ENCODE measurements at regions not wholly inside any gene's neighbourhood (a gene's known extent, or its start where the extent isn't known, plus 50 kb on each side); places are given as distances from the start of the nearest gene placed in this dataset.
"Not testable (repeated sequence)": the region's sequence is repeated elsewhere in the genome, so short reads cannot be mapped to it uniquely, and the experiment has no call there.

DNA sequence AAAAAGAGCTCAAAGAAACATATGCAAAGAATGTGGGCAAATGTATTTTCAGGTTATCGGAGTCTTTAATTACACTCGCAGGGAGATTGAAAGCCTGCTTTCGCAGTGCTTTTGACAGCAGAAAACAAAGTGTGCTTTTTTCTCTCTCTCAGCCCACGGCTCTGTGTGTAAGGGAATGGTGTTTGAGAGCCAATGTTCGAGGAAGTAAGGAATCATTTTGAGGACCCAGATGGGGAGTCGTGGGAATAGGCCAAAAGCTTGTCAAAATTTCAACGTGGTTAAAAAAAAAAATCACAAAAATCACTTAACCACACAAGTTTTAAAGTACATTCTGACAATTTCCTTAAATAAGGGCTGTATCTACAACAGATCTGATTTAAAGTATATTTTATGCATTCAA is 197.1 kb upstream of the IRS2 start (continued):
- TF ChIP-seq EGR1 (IDR thresholded peaks at IDR 0.05; ENCODE audit: low read depth in 2 of 2) (no peak), HNF4G (IDR thresholded peaks at IDR 0.05) (no peak), GABPA (IDR thresholded peaks at IDR 0.05 in 1 of 2, conservative IDR thresholded peaks at IDR 0.05 in 1 of 2) (no peak), FOXA2 (IDR thresholded peaks at IDR 0.05) (no peak)
- TF ChIP-seq, protein P1, sequence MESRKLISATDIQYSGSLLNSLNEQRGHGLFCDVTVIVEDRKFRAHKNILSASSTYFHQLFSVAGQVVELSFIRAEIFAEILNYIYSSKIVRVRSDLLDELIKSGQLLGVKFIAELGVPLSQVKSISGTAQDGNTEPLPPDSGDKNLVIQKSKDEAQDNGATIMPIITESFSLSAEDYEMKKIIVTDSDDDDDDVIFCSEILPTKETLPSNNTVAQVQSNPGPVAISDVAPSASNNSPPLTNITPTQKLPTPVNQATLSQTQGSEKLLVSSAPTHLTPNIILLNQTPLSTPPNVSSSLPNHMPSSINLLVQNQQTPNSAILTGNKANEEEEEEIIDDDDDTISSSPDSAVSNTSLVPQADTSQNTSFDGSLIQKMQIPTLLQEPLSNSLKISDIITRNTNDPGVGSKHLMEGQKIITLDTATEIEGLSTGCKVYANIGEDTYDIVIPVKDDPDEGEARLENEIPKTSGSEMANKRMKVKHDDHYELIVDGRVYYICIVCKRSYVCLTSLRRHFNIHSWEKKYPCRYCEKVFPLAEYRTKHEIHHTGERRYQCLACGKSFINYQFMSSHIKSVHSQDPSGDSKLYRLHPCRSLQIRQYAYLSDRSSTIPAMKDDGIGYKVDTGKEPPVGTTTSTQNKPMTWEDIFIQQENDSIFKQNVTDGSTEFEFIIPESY (IDR thresholded peaks at IDR 0.05) = no peak

DNA sequence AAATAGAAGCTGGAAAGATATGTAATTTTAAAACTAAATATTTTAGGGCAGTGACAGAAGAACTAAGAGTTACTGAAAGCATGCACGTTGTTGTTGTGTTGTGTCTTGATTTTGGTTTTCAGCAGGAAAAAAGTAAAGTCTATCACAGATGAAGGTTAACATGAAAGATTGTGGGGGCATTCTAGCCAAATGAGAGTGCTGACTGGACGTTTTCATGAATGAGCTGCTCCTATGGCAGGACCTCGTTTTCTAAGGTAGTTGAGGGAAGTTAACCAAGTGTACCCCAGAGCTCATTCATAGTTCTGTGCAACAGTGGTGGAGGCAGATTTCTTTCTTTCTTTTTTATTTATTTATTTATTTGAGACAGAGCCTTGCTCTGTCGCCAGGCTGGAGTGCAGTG is 194.6 kb upstream of the IRS2 start:
- no peak overlapping the region for H3K27ac ChIP-seq (ENCODE audit: low read depth in 1 of 2, low read length in 2 of 2)
- no peaks in the 10 kb centered on the region for H3K36me3 ChIP-seq (ENCODE audit: control insufficient read depth in 4 of 4, insufficient read depth in 3 of 4, low read depth in 1 of 4, low read length in 3 of 4)
- TF ChIP-seq EGR1 (IDR thresholded peaks at IDR 0.05; ENCODE audit: low read depth in 2 of 2) = no peak
- TF ChIP-seq YY1 (IDR thresholded peaks at IDR 0.05) = no peak
- TF ChIP-seq GABPA (IDR thresholded peaks at IDR 0.05 in 1 of 2, conservative IDR thresholded peaks at IDR 0.05 in 1 of 2) = no peak
- TF ChIP-seq, protein P1 (IDR thresholded peaks at IDR 0.05) = no peak
- TF ChIP-seq TAF1 (conservative IDR thresholded peaks at IDR 0.05) = no peak
- no peak for TF ChIP-seq HNF4A (conservative IDR thresholded peaks at IDR 0.05)
- TF ChIP-seq NR2F2 (IDR thresholded peaks at IDR 0.05) = no peak
- no peak overlapping the region for H3K9ac ChIP-seq (ENCODE audit: low read depth in 1 of 2, low read length in 2 of 2)
- H3K4me3 ChIP-seq (ENCODE audit: low read depth in 1 of 3, low read length in 3 of 3) = no peak overlapping the region
- 82% methylated on average over 4 of the region's 4 CpGs for WGBS
- no peaks in the 10 kb centered on the region for H3K9me3 ChIP-seq (ENCODE audit: control insufficient read depth in 4 of 4, low read length in 3 of 4)
- no peaks in the 10 kb centered on the region for H3K27me3 ChIP-seq (ENCODE audit: control insufficient read depth in 4 of 4, insufficient read depth in 4 of 4, low read length in 3 of 4)
- no peaks in the 10 kb centered on the region for H3K4me1 ChIP-seq (ENCODE audit: control insufficient read depth in 4 of 4, insufficient read depth in 4 of 4, low read length in 3 of 4)
- no peak for DNase-seq (ENCODE audit: low spot score)

DNA sequence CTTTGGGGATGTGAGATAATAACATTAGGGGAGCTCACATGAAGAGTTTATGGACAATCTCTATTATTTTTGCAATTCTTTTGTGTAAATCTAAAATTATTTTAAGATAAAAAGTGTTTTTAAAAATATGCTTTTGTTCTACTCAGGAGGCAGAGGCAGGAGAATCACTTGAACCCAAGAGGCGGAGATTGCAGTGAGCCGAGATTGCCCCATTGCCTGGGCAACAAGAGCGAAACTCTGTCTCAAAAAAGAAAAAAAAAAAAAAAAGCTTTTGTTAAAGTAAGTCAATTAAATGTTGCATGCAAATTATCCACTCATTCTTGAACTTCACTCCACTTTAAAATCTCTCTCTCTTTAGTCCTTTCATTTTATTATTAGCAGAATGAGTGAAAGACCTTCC is 193.3 kb upstream of the IRS2 start:
- 95% methylated on average over 3 of the region's 3 CpGs for WGBS
- H3K4me1 ChIP-seq (ENCODE audit: control insufficient read depth in 4 of 4, insufficient read depth in 4 of 4, low read length in 3 of 4); H3K36me3 ChIP-seq (ENCODE audit: control insufficient read depth in 4 of 4, insufficient read depth in 3 of 4, low read depth in 1 of 4, low read length in 3 of 4); DNase-seq (ENCODE audit: low spot score); H3K9ac ChIP-seq (ENCODE audit: low read depth in 1 of 2, low read length in 2 of 2); H3K27ac ChIP-seq (ENCODE audit: low read depth in 1 of 2, low read length in 2 of 2); H3K4me3 ChIP-seq (ENCODE audit: low read depth in 1 of 3, low read length in 3 of 3); H3K9me3 ChIP-seq (ENCODE audit: control insufficient read depth in 4 of 4, low read length in 3 of 4); H3K27me3 ChIP-seq (ENCODE audit: control insufficient read depth in 4 of 4, insufficient read depth in 4 of 4, low read length in 3 of 4): not testable (repeated sequence)

DNA sequence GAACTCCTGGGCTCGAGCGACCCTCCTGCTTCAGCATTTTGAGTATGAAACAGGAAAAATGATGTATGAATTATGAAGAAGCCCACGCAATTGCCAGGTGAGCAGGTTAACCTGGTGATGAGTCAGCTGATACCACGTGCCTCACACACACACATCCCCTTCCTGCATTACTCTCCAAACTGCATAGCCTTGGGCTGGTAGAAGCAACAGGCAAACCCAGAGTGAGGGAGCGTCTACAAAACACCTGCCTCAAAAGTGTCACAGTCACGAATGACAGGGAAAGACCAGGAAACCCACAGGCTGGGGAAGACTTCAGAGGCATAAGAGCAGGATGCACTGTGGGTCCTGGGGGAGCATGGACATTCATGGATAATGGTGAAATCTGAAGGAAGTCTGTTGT is 192.8 kb upstream of the IRS2 start:
- Histone ChIP-seq H3K36me3 (ENCODE audit: control insufficient read depth in 4 of 4, insufficient read depth in 3 of 4, low read depth in 1 of 4, low read length in 3 of 4) (no peaks in the 10 kb centered on the region), H3K4me1 (ENCODE audit: control insufficient read depth in 4 of 4, insufficient read depth in 4 of 4, low read length in 3 of 4) (no peaks in the 10 kb centered on the region), H3K27ac (ENCODE audit: low read depth in 1 of 2, low read length in 2 of 2) (no peak overlapping the region), H3K9ac (ENCODE audit: low read depth in 1 of 2, low read length in 2 of 2) (no peak overlapping the region), H3K27me3 (ENCODE audit: control insufficient read depth in 4 of 4, insufficient read depth in 4 of 4, low read length in 3 of 4) (no peaks in the 10 kb centered on the region), H3K4me3 (ENCODE audit: low read depth in 1 of 3, low read length in 3 of 3) (no peak overlapping the region), H3K9me3 (ENCODE audit: control insufficient read depth in 4 of 4, low read length in 3 of 4) (no peaks in the 10 kb centered on the region)
- TF ChIP-seq, protein P2, sequence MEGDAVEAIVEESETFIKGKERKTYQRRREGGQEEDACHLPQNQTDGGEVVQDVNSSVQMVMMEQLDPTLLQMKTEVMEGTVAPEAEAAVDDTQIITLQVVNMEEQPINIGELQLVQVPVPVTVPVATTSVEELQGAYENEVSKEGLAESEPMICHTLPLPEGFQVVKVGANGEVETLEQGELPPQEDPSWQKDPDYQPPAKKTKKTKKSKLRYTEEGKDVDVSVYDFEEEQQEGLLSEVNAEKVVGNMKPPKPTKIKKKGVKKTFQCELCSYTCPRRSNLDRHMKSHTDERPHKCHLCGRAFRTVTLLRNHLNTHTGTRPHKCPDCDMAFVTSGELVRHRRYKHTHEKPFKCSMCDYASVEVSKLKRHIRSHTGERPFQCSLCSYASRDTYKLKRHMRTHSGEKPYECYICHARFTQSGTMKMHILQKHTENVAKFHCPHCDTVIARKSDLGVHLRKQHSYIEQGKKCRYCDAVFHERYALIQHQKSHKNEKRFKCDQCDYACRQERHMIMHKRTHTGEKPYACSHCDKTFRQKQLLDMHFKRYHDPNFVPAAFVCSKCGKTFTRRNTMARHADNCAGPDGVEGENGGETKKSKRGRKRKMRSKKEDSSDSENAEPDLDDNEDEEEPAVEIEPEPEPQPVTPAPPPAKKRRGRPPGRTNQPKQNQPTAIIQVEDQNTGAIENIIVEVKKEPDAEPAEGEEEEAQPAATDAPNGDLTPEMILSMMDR (IDR thresholded peaks at IDR 0.05; ENCODE audit: low read depth, low read length, missing input control) = no peak
- TF ChIP-seq JUND (IDR thresholded peaks at IDR 0.05) (no peak), RXRA (IDR thresholded peaks at IDR 0.05) (no peak), HNF4A (conservative IDR thresholded peaks at IDR 0.05) (no peak), EGR1 (IDR thresholded peaks at IDR 0.05; ENCODE audit: low read depth in 2 of 2) (no peak), TAF1 (conservative IDR thresholded peaks at IDR 0.05) (no peak), HNF4G (IDR thresholded peaks at IDR 0.05) (no peak), FOXA2 (IDR thresholded peaks at IDR 0.05) (no peak), RAD21 (IDR thresholded peaks at IDR 0.05) (no peak), NR2F2 (IDR thresholded peaks at IDR 0.05) (no peak), GABPA (IDR thresholded peaks at IDR 0.05 in 1 of 2, conservative IDR thresholded peaks at IDR 0.05 in 1 of 2) (no peak), FOXA1 (IDR thresholded peaks at IDR 0.05) (no peak)
- TF ChIP-seq, protein P1 (IDR thresholded peaks at IDR 0.05) = no peak
- TF ChIP-seq, protein P3, sequence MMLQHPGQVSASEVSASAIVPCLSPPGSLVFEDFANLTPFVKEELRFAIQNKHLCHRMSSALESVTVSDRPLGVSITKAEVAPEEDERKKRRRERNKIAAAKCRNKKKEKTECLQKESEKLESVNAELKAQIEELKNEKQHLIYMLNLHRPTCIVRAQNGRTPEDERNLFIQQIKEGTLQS (IDR thresholded peaks at IDR 0.05) = no peak
- TF ChIP-seq, protein P4, sequence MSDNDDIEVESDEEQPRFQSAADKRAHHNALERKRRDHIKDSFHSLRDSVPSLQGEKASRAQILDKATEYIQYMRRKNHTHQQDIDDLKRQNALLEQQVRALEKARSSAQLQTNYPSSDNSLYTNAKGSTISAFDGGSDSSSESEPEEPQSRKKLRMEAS (IDR thresholded peaks at IDR 0.05) = no peak
- 78% methylated on average over 6 of the region's 6 CpGs for WGBS
- DNase-seq (ENCODE audit: low spot score) = no peak
